Eye (tissue), 1 donor: ENCODE measurements at regions not wholly inside any gene's neighbourhood (a gene's known extent, or its start where the extent isn't known, plus 50 kb on each side); places are given as distances from the start of the nearest gene placed in this dataset.
"Not testable (repeated sequence)": the region's sequence is repeated elsewhere in the genome, so short reads cannot be mapped to it uniquely, and the experiment has no call there.

ENCODE experiments used
- DNase-seq: peaks from one replicate; pipeline ENCODE4 v3.0.0-alpha.2; 2015

- no peak for DNase-seq
Measured at GRCh38 chr12:63508543-63508942, 159.8 kb downstream of the DPY19L2 start.

- no peak for DNase-seq
Measured at GRCh38 chr12:63499567-63499966, 168.7 kb downstream of the DPY19L2 start.

GRCh38 chr12:63498239-63498638 is 170.1 kb downstream of the DPY19L2 start:
- no peak for DNase-seq

GRCh38 chr12:63496654-63497053 is 171.6 kb downstream of the DPY19L2 start:
- DNase-seq = no peak

- no peak for DNase-seq
Measured at GRCh38 chr12:63495974-63496373, 172.3 kb downstream of the DPY19L2 start.

- DNase-seq = not testable (repeated sequence)
Measured at GRCh38 chr12:63493357-63493756, 174.9 kb downstream of the DPY19L2 start.

- no peak for DNase-seq
Measured at GRCh38 chr12:63480186-63480585, 188.1 kb downstream of the DPY19L2 start.

GRCh38 chr12:63470161-63470560 is 198.1 kb downstream of the DPY19L2 start:
- no peak for DNase-seq

- DNase-seq = no peak
Measured at GRCh38 chr12:63467951-63468350, 200.3 kb downstream of the DPY19L2 start.

GRCh38 chr12:63457857-63458256 is 210.4 kb downstream of the DPY19L2 start:
- DNase-seq = no peak

- DNase-seq = no peak
Measured at GRCh38 chr12:63457428-63457827, 210.9 kb downstream of the DPY19L2 start.

GRCh38 chr12:63450816-63451215 is 217.5 kb downstream of the DPY19L2 start:
- no peak for DNase-seq

- no peak for DNase-seq
Measured at GRCh38 chr12:63450334-63450733, 218.0 kb downstream of the DPY19L2 start.

GRCh38 chr12:63445224-63445880 is 222.9 kb downstream of the DPY19L2 start:
- DNase-seq = no peak

GRCh38 chr12:63440048-63440447 is 228.2 kb downstream of the DPY19L2 start:
- no peak for DNase-seq

- not testable (repeated sequence) for DNase-seq
Measured at GRCh38 chr12:63434384-63434783, 233.9 kb downstream of the DPY19L2 start.

- not testable (repeated sequence) for DNase-seq
Measured at GRCh38 chr12:63427969-63428368, 240.3 kb downstream of the DPY19L2 start.

- not testable (repeated sequence) for DNase-seq
Measured at GRCh38 chr12:63427029-63427428, 241.3 kb downstream of the DPY19L2 start.

- no peak for DNase-seq
Measured at GRCh38 chr12:63424671-63425070, 243.6 kb downstream of the DPY19L2 start.

- DNase-seq = no peak
Measured at GRCh38 chr12:63423839-63424238, 244.5 kb downstream of the DPY19L2 start.

GRCh38 chr12:63420206-63420644 is 248.1 kb downstream of the DPY19L2 start:
- DNase-seq = peak; percentile 40

- no peak for DNase-seq
Measured at GRCh38 chr12:63419154-63419553, 249.1 kb downstream of the DPY19L2 start.

GRCh38 chr12:63416788-63417187 is 251.5 kb downstream of the DPY19L2 start:
- no peak for DNase-seq

GRCh38 chr12:63415357-63415756 is 252.9 kb downstream of the DPY19L2 start:
- DNase-seq = no peak

- DNase-seq = no peak
Measured at GRCh38 chr12:63410197-63410596, 258.1 kb downstream of the DPY19L2 start.
